HG02763 (cell line): ENCODE measurements at regions not wholly inside any gene's neighbourhood (a gene's known extent, or its start where the extent isn't known, plus 50 kb on each side); places are given as distances from the start of the nearest gene placed in this dataset.

Source experiments
- ATAC-seq: cut with Tn5 transposase; IDR thresholded peaks from one replicate; pipeline ENCODE4 v1.9.1; 2021; ENCODE audit warnings: mild to moderate bottlenecking, moderate library complexity; ENCODE audit not compliant: unreplicated experiment

DNA sequence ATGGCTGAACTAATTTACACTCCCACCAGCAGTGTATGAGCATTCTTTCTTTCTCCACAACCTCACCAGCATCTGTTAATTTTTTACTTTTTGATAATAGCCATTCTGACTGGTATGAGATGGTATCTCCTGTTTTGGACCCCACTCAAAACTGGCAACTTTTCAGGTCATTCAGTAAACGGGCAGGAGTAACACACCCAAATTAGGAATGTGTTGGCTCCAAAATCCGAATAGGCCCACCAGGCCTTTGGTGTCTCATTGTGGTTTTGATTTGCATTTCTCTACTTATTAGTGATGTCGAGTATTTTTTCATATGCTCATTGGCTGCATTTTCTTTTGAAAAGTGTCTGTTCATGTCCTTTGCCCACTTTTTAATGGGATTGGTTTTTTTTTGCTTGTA, 517.1 kb downstream of the TMEM232 start:
- ATAC-seq: no peak

DNA sequence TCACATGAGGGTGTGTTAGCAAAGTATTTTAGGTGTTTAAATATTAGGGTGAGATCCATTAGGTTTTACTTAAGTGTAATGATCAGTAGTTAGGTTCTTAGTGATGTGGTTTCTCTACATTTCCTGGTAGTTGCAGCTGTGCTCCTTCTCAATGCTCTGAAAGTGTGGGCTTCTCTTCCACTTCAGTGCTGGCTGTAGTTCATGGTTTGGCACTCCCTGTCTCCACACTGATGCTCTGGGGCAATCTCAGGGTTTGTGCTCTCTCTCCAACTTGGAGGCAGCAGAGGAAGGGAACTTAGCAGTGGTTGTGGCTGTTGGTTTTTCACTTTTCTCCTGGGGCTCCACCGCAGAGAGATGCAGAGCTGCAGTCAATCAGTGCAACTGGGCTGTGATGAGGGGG, 507.5 kb downstream of the TMEM232 start:
- no peak for ATAC-seq

DNA sequence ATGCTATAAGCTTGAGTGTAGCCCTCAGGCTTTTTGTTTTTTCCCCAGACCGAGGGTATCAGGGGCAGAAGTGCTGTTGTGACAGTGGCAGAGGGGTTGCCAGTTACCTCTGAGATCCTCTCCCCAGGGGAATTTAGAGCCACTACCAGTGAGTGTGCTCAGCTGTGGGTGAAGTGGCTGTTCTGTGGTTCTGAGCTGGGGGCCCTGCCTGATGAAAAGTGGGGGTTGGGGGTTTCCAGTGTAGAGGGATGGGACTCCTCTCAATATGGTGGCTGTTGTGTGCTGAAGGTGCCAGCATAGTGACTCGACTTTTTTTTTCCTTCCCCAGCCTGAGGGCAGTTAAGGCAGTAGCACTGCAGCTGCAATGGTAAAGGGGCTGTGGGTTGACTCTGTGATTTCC, 506.7 kb downstream of the TMEM232 start:
- no peak for ATAC-seq

DNA sequence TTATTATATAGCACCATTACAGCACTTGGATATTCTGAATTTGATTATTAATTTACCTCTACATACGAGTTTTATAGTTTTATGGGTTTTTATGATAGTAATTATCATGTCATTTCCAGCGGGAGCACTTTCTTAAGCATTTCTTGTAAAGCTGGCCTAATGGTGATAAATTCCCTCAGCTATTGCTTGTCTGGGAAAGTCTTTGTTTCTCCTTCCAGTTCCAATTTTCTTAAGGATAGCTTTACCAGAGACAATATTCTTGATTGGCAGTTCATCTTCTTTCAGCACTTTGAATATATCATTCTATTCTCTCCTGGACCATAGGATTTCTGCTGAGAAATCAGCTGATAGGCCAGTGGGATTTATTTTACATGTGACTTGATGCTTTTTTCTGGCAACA, 505.4 kb downstream of the TMEM232 start:
- ATAC-seq: no peak

DNA sequence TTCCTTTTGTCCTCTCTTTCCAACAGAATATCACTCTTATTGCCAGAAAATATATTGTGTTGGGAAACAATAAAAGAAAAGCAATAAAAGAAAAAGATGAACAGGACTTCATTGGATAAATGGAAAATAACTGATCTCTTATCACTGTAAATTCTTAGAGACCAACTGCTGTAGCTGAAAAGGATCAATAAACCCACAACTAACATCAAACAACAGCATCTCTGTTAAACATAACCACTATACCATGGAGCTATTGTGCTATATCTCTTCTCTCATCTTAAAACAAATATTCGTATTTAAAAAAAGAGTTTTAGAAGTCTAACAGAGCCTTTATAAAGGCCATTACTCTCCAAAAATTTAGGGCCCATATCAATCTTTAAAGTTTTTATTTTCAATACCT, 502.4 kb downstream of the TMEM232 start:
- ATAC-seq: no peak

DNA sequence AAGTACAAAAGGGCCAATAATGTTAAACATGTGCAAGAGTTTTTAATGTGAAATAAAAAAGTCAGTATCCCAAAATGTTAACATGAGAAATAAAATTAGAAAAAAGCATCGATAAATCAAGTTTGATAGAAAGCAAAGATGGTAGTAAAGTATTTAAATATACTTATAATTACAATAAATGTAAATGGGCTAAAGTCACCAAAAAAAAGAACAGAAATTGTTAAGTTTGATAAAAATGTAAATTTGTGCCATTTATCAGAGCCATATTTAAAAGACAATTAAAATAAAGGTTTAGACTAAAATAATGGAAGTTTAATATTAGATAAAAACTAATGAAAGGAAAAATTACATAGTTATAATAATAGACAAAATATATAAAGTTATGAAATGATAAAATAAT, 500.5 kb downstream of the TMEM232 start:
- ATAC-seq: no peak

DNA sequence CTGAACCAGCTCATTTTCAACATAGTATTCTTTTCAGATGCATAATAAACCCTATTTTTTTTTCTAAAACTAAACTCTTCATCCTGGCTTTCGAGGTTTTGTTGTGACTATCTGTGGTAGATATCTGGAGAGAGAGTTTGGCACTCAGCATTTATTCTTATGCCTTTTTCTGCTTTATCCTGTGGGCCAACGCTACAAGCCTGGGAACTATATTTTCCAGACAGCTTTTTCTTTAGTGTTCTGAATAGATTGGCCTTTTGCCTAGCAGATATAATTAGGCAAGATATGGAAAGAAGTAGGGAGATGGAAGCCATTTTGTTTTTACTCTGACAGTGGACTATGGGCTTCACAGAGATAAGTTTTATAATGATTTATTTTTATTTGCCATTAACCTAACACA, 486.7 kb downstream of the TMEM232 start:
- no peak for ATAC-seq

DNA sequence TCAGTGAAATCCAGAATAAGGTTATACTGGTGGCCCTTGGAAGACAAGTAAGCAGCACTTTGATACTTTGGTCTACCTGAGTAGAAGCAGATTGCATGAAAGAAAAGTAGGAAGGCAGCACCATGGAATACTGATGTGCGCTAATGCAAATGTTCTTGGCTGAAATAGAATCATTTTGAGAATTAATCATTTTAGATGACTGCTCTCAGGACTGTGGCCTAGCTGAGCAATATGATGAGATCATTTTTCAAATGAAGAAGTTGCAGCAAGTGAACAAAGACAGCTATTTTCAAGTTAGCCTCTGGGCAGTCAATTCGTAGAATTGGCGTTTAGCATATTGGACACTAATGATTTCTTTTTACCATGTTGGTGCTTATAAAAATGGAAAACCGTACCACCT, 483.5 kb downstream of the TMEM232 start:
- no peak for ATAC-seq

DNA sequence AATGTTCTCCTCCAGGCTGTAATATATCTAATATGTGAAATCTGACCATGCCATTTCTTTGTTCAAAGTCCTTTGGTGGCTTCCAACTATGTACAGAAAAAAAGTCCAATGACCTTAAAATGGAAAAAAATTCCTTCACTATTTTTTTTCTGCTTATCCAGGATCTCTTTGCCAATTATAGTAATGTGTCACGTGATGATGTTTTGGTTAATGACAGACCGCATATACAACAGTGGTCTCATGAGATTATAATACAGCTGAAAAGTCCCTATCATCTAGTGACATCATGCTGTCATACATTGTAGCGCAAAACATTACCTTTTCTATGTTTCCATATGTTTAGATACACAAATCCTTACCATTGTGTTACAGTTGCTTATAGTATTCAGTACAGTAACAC, 477.6 kb downstream of the TMEM232 start:
- ATAC-seq: no peak

DNA sequence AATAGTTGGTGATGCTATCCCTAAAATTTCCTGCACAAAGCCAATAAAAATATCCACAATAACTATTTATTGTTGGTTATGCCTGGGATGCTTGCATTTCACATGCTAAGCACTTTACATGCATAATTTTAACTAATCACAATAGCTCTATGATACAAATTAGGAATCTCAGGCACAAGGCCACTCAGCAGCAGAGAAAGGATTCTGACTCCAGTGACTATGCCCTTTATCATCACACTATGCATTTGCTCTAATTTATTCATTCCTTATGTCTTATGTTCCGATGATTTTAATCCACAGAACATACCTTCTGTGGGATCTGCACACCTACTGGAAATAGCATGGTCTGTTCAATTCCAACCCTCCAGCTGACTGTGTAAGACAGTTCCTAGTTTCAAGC, 476.1 kb downstream of the TMEM232 start:
- ATAC-seq: no peak

DNA sequence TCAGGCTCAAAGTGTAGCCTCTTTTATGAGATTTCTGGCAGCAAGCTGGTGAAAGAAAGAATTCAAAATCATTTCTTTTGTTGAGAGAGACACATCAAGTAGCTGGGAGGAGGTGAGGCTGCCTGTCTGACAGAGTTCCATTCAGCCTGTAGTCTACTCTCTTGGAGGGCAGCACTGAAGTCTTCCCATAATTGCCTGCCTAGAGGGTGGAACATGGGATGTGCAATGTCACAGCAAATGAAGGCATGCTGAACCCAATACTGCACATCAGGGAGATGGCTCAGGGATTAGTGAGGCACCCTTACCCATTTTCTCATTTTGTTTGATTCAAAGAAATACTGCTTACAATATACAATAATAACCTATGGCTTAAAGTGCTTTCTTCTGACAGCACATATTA, 475.7 kb downstream of the TMEM232 start:
- no peak for ATAC-seq

DNA sequence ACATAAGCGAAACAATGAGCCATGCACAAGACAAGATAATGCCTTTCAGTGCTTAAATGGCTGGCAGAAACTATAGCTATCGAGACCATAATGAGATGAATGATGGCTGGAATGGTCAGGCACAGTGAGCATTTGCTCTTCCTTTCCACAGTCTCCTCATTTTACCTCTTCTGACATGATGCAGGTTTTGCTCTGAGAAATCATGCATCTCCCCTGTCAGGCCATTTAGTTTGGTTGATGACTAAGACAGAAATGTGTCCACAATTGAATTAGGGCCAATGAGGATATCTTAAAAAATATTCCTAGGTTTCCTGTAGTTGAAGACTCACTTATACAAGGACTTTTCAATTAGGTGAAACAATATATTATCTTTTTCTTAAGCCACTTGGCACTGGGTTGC, 475.1 kb downstream of the TMEM232 start:
- ATAC-seq: no peak

DNA sequence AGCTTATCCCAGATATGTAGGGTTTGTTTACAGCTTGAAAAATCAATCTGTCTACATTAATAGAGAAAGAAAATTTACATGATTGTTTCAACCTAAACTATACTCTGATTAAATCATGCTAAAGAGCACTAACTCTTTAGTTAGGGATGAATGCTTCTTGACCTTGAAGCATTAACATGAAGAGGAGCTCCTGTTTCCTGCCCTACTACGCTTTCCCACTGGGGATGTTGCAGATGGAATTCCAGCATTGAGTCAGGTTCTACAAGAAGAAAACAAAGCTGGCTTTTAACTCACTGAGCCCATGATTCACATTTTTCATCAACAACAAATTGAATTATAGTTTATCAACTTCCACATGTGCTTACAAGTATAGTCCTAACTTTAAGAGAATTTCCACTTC, 471.3 kb downstream of the TMEM232 start:
- ATAC-seq: no peak

DNA sequence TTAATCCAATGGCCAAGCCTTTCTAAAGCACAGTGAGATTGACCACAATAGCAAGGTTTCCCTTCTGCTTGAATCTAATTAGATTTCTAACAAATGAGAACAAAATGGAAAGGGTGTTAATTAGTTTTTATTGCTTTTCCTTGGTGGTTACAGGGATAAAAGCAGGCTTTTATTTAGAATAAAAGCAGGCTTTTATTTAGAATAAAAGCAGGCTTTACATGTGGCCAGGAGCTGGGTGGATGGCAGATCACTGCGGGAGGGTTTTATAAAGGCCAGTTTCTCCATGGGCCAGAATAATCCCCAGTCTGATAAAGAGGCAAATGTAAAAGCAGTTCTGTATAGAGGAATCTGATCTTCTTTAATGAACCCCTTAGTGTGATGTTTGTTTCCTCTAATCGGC, 470.2 kb downstream of the TMEM232 start:
- ATAC-seq: no peak

DNA sequence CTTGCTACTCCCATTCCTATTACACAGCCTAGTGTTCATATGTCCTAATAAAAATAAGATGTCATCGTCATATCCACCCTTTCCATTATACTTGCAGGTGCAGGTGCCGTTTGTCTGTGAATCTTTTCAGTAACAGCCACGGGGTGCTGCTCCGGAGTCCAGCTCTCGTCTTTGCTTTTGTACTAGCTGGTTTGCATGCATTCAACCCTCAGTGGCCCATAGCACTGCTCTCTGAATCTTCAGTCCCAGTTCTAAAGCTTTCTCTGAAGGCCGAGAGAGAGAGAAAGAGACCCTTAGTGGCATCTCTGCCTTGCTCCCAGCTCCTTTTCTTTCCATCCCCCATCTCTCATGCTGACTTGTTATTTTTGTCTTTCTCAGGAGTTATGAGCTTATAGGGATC, 468.5 kb downstream of the TMEM232 start:
- ATAC-seq: no peak

DNA sequence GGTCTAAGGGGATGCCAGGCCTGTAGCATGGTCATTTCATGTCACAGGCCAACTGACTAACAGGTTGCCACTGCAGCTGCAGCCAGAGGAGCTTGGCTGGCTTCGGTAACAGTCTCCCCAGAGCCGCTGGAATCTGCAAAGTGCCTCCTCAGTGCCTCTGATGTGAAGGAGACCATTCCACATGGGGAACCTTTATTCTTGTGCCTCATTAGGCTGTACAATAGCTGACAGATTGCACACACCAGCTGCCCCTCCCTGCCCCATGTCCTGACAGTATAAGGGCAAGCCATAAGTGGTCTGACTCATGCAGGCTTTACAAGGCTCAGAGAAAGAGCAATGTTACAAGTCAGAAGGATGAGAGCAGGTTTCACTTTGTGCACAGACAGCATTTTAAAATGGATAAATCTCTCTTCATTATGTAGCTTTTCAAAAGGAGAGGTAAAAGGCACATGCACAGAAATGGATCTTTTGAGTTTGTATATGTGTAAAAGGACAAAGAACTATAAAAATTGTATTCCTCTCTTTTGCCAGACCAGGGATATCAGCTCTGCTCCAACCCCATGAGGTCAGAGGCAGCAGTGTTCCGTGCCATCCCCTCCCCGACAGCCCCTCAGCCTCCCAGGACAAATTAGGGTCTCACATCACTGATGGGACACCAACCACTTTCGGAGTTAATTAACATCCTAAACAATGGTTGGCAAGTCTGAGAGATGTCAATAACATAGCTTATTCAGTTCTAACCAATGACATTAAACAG, 467.8 kb downstream of the TMEM232 start:
- no peak for ATAC-seq

DNA sequence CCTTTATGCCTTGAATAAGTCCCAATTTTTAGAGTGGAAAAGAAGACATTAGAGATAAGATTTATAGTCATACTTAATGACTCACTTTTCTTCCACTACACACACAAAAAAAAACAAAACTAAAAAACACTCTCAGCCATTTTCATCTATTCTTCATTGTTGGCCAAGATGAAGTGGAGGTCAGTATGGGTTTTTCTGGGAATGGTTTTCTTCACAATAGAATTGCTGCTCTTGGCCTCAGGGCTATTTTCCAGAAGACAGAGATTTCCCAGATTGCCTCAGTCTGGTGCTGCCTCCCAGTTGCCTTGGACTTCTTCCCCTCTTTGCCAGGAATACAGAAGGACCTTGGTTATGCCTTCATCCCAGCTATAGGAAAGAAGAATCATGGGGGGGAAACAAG, 463.7 kb downstream of the TMEM232 start:
- ATAC-seq: no peak

DNA sequence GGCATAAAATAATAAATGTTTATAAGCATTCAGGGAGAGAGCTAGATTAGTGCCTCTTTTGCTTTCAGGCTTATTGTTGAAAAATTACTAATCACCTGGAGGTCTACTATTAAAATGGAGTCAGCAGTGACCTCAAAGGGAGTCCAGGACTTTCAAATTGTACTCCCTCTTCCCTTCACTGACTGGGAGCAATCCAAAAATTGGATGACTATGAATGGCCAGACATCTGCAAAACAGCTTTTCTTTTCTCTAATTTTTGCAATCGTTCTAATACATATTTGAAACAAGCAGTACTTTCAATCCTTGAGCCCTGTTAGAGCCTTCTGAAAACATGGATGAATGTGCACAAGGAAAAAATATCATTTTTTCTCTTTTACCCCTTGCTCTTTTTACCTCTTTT, 461.8 kb downstream of the TMEM232 start:
- ATAC-seq: no peak

DNA sequence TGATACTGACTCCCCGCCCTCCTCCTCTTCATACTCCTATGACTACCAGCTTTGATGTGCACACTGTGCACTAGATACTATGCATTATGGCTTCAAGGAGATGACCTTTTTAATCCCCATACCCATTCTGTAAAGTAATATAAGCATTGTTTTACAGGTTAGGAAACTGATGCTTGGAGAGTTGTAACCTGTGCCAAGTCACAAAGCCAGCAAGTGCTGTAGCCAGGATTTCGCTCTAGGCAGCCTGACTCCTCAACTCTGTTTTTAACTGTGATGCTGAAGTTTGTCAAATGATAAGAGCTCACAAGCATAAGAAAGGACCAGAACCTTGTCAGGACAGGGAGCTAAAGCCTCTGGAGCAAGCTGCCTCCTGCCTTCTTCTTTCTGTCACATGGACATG, 461.3 kb downstream of the TMEM232 start:
- ATAC-seq: no peak

DNA sequence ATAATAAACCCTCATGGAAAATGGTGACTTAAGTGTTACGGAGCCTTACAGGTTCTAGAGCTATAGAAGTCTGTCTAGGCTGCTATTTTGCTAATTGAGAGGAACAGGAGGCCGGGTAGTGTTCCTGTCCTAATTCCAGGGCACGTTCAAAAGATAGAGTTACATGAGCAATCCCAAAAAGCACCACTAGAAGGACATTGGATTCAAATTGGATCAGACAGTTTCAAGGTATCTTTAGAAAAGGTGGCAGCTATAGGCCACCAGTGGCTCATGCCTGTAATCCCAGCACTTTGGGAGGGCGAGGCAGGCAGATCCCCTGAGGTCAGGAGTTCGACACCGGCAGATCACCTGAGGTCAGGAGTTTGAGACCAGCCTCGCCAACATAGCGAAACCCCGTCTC, 458.8 kb downstream of the TMEM232 start:
- ATAC-seq: no peak

DNA sequence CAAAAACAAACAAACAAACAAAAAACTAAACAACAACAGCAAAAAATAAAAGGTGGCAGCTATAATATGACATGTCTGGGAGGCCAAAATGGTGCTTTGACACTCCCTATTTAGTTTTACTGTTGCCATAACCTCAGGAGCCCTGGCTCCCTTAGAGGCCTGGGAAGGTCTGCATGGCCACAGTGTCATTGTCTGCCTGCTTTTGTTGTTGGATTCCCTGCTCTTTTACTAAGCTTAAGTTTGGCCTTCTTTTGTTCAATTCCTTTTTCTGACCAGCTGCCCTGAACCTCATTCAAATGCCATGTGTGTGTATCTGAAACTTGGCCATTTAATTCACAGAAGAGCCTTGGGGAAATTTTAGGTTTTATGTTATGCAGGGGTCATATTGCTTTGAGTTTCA, 458.2 kb downstream of the TMEM232 start:
- ATAC-seq: no peak

DNA sequence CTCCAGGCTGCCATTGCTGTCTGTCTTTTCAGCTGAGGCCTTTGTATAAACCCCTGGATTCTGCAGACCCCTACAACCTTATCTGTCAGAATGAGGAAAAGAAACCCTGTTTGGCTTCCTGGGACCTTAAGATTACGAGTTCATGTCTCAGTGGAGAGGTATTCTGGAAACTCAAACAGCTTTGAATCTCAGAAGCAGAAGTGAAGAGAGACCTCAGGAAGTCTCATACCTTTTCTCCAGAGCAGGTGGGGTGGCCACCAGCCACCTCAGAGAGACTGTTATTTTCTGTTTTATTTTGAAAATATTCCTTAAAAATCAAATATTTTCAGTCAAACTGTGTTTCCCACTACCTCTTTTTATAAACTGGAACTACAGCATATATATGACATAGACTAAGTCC, 457.5 kb downstream of the TMEM232 start:
- no peak for ATAC-seq

DNA sequence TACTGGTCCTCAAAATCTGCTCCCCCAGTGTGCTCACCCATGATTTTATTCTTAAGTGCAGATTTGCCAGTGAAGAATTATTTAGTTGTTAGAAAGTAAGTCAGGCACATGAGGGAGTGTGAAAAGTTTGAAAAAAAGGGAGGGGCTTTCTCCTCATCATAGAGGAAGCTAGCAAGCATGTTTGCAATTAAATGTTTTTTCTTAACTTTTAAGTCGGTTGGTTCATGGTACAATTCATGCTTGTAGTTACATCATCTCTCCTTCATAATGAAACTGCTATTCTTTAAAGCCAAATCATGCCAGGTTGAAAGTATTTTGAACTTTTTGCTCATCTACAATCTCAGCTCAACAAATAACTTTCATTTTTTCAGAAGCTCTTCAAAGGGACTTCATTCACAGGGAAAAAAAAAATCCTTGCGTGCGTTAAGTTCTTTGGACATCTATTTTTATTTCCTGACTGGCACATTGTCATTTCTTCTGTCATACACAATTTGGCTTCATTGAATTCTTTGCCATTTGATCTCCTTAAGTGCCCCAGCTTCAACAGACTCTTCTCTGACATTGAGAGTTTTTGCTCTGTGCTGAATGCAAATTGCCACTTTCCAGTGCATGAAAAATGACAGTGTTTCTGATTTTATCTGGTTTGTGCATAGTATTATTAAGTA, 456.9 kb downstream of the TMEM232 start:
- no peak for ATAC-seq
